ENCODE measurements at regions not wholly inside any gene's neighbourhood (a gene's known extent, or its start where the extent isn't known, plus 50 kb on each side); places are given as distances from the start of the nearest gene placed in this dataset.
"Not testable (repeated sequence)": the region's sequence is repeated elsewhere in the genome, so short reads cannot be mapped to it uniquely, and the experiment has no call there.

- no peak for DNase-seq (ENCODE audit: low read depth)
- H3K4me3 ChIP-seq (ENCODE audit: low read depth, low read length): no peak overlapping the region
- no peak for TF ChIP-seq MAX (IDR thresholded peaks at IDR 0.05; ENCODE audit: low read depth, low read length)
Measured at GRCh38 chr7:93030605-93031225, 87.1 kb downstream of the SAMD9 start.

- no peak overlapping the region for H3K4me3 ChIP-seq (ENCODE audit: low read depth, low read length)
- DNase-seq (ENCODE audit: low read depth): no peak
- no peak for TF ChIP-seq POLR2A (IDR thresholded peaks at IDR 0.05; ENCODE audit: extremely low read depth, insufficient read length)
- no peak for TF ChIP-seq MAX (IDR thresholded peaks at IDR 0.05; ENCODE audit: low read depth, low read length)
- no peak for TF ChIP-seq CTCF (IDR thresholded peaks at IDR 0.05; ENCODE audit: low read depth, low read length)
- no peak for TF ChIP-seq MYC (IDR thresholded peaks at IDR 0.05; ENCODE audit: low read depth, low read length)
Measured at GRCh38 chr7:93029056-93029455, 88.7 kb downstream of the SAMD9 start.

- H3K4me3 ChIP-seq (ENCODE audit: low read depth, low read length): no peak overlapping the region
- no peak for DNase-seq (ENCODE audit: low read depth)
- TF ChIP-seq CTCF (IDR thresholded peaks at IDR 0.05; ENCODE audit: low read depth, low read length) (no peak), POLR2A (IDR thresholded peaks at IDR 0.05; ENCODE audit: extremely low read depth, insufficient read length) (no peak), MAX (IDR thresholded peaks at IDR 0.05; ENCODE audit: low read depth, low read length) (no peak), MYC (IDR thresholded peaks at IDR 0.05; ENCODE audit: low read depth, low read length) (no peak)
Measured at GRCh38 chr7:93028610-93029009, 89.2 kb downstream of the SAMD9 start.

GRCh38 chr7:93027044-93027443 lies 90.7 kb downstream of the SAMD9 start:
- TF ChIP-seq MAX (IDR thresholded peaks at IDR 0.05; ENCODE audit: low read depth, low read length): no peak
- no peak for TF ChIP-seq MYC (IDR thresholded peaks at IDR 0.05; ENCODE audit: low read depth, low read length)
- no peak for TF ChIP-seq POLR2A (IDR thresholded peaks at IDR 0.05; ENCODE audit: extremely low read depth, insufficient read length)
- TF ChIP-seq CTCF (IDR thresholded peaks at IDR 0.05; ENCODE audit: low read depth, low read length): no peak
- no peak overlapping the region for H3K4me3 ChIP-seq (ENCODE audit: low read depth, low read length)
- DNase-seq (ENCODE audit: low read depth): no peak

GRCh38 chr7:93026425-93026824 lies 91.4 kb downstream of the SAMD9 start:
- no peak for DNase-seq (ENCODE audit: low read depth)
- H3K4me3 ChIP-seq (ENCODE audit: low read depth, low read length): no peak overlapping the region
- TF ChIP-seq CTCF (IDR thresholded peaks at IDR 0.05; ENCODE audit: low read depth, low read length) (no peak), MYC (IDR thresholded peaks at IDR 0.05; ENCODE audit: low read depth, low read length) (no peak), MAX (IDR thresholded peaks at IDR 0.05; ENCODE audit: low read depth, low read length) (no peak), POLR2A (IDR thresholded peaks at IDR 0.05; ENCODE audit: extremely low read depth, insufficient read length) (no peak)

GRCh38 chr7:93025389-93025788 lies 92.4 kb downstream of the SAMD9 start:
- TF ChIP-seq CTCF (IDR thresholded peaks at IDR 0.05; ENCODE audit: low read depth, low read length): no peak
- no peak for TF ChIP-seq MYC (IDR thresholded peaks at IDR 0.05; ENCODE audit: low read depth, low read length)
- TF ChIP-seq MAX (IDR thresholded peaks at IDR 0.05; ENCODE audit: low read depth, low read length): no peak
- TF ChIP-seq POLR2A (IDR thresholded peaks at IDR 0.05; ENCODE audit: extremely low read depth, insufficient read length): no peak
- DNase-seq (ENCODE audit: low read depth): no peak
- H3K4me3 ChIP-seq (ENCODE audit: low read depth, low read length): no peak overlapping the region

GRCh38 chr7:93022931-93023478 lies 94.8 kb downstream of the SAMD9 start:
- H3K4me3 ChIP-seq (ENCODE audit: low read depth, low read length); DNase-seq (ENCODE audit: low read depth): not testable (repeated sequence)
